SK-N-SH treated with all-trans-retinoic acid at 6 μM for 48 hours (cell line): ENCODE measurements at regions not wholly inside any gene's neighbourhood (a gene's known extent, or its start where the extent isn't known, plus 50 kb on each side); places are given as distances from the start of the nearest gene placed in this dataset.

Source experiments
- ATAC-seq: fragments of 200-7000 bp; cut with Tn5 transposase; 3 replicates; pipeline ENCODE4 v1.9.1; 2020; ENCODE audit warnings: mild to moderate bottlenecking, moderate library complexity
- BACH2 ChIP-seq: fragments of 250-450 bp; sonication (Bioruptor Pico); IDR thresholded peaks from 2 replicates; pipeline ENCODE4 v1.9.0; 2021; ENCODE audit warnings: mild to moderate bottlenecking, borderline replicate concordance
- CSDC2 ChIP-seq: fragments of 250-450 bp; sonication (Bioruptor Pico); IDR thresholded peaks from 2 replicates; pipeline ENCODE4 v1.5.0; 2020; ENCODE audit warnings: mild to moderate bottlenecking, moderate library complexity
- GLIS3 ChIP-seq: fragments of 250-450 bp; sonication (Bioruptor Pico); IDR thresholded peaks from 2 replicates; pipeline ENCODE4 v1.5.0; 2020; ENCODE audit warnings: mild to moderate bottlenecking, moderate library complexity
- ISL1 ChIP-seq: fragments of 250-450 bp; sonication (Bioruptor Pico); IDR thresholded peaks from 2 replicates; pipeline ENCODE4 v2.1.2; 2022; ENCODE audit warnings: mild to moderate bottlenecking, moderate library complexity
- OSR1 ChIP-seq: fragments of 250-450 bp; sonication (Bioruptor Pico); IDR thresholded peaks from 2 replicates; pipeline ENCODE4 v1.8.0; 2022; ENCODE audit warnings: moderate library complexity, mild to moderate bottlenecking, inconsistent platforms
- PPARA ChIP-seq: fragments of 250-450 bp; sonication (Bioruptor Pico); IDR thresholded peaks from 2 replicates; pipeline ENCODE4 v1.5.0; 2020; ENCODE audit warnings: mild to moderate bottlenecking, borderline replicate concordance
- RARB ChIP-seq: fragments of 250-450 bp; sonication (Bioruptor Pico); IDR thresholded peaks from 2 replicates; pipeline ENCODE4 v1.8.0; 2021; ENCODE audit warnings: mild to moderate bottlenecking, moderate library complexity
- TCF4 ChIP-seq: fragments of 250-450 bp; sonication (Bioruptor Pico); IDR thresholded peaks from 2 replicates; pipeline ENCODE4 v1.8.0; 2021; ENCODE audit warnings: mild to moderate bottlenecking, moderate library complexity, borderline replicate concordance
- TOX ChIP-seq: fragments of 250-450 bp; sonication (Bioruptor Pico); IDR thresholded peaks from 2 replicates; pipeline ENCODE4 v1.8.0; 2021; ENCODE audit warnings: mild to moderate bottlenecking, moderate library complexity, borderline replicate concordance
- ZC3H10 ChIP-seq: fragments of 250-450 bp; sonication (Bioruptor Pico); IDR thresholded peaks from 2 replicates; pipeline ENCODE4 v1.5.1; 2021; ENCODE audit warnings: mild to moderate bottlenecking, moderate library complexity
- ZFP3 ChIP-seq: fragments of 250-450 bp; sonication (Bioruptor Pico); IDR thresholded peaks from 2 replicates; pipeline ENCODE4 v1.5.0; 2020; ENCODE audit warnings: mild to moderate bottlenecking, moderate library complexity
- ZFP30 ChIP-seq: fragments of 450-650 bp; formaldehyde crosslinking; IDR thresholded peaks from 2 replicates; pipeline ENCODE4 v1.5.0; 2022; ENCODE audit warnings: mild to moderate bottlenecking, moderate library complexity
- ZNF565 ChIP-seq: fragments of 450-650 bp; formaldehyde crosslinking; conservative IDR thresholded peaks from 2 replicates; pipeline ENCODE4 v1.5.0; 2020; ENCODE audit warnings: low read depth, mild to moderate bottlenecking, moderate library complexity
- ZNF70 ChIP-seq: fragments of 450-650 bp; formaldehyde crosslinking; IDR thresholded peaks from 2 replicates; pipeline ENCODE4 v1.5.0; 2020; ENCODE audit warnings: mild to moderate bottlenecking, moderate library complexity
- ZNF8 ChIP-seq: fragments of 450-650 bp; formaldehyde crosslinking; IDR thresholded peaks from 2 replicates; pipeline ENCODE4 v1.5.0; 2020; ENCODE audit warnings: mild to moderate bottlenecking, moderate library complexity
- TF ChIP-seq, protein P1 (sequence below): fragments of 250-450 bp; sonication (Bioruptor Pico); IDR thresholded peaks from 2 replicates; pipeline ENCODE4 v1.5.1; 2020; ENCODE audit warnings: low read depth, mild to moderate bottlenecking, moderate library complexity
- TF ChIP-seq, protein P2 (sequence below): fragments of 250-450 bp; sonication (Bioruptor Pico); IDR thresholded peaks from 2 replicates; pipeline ENCODE4 v1.8.0; 2020; ENCODE audit warnings: mild to moderate bottlenecking, moderate library complexity, borderline replicate concordance
- TF ChIP-seq, protein P3 (sequence below): fragments of 250-450 bp; sonication (Bioruptor Pico); IDR thresholded peaks from 2 replicates; pipeline ENCODE4 v1.5.0; 2020; ENCODE audit warnings: mild to moderate bottlenecking, moderate library complexity
- TF ChIP-seq, protein P4 (sequence below): fragments of 250-450 bp; sonication (Bioruptor Pico); IDR thresholded peaks from 2 replicates; pipeline ENCODE4 v1.8.0; 2021; ENCODE audit warnings: low read depth, mild to moderate bottlenecking, moderate library complexity, borderline replicate concordance
- TF ChIP-seq, protein P5 (sequence below): fragments of 250-450 bp; sonication (Bioruptor Pico); IDR thresholded peaks from 2 replicates; pipeline ENCODE4 v1.5.1; 2021; ENCODE audit warnings: mild to moderate bottlenecking, moderate library complexity

DNA sequence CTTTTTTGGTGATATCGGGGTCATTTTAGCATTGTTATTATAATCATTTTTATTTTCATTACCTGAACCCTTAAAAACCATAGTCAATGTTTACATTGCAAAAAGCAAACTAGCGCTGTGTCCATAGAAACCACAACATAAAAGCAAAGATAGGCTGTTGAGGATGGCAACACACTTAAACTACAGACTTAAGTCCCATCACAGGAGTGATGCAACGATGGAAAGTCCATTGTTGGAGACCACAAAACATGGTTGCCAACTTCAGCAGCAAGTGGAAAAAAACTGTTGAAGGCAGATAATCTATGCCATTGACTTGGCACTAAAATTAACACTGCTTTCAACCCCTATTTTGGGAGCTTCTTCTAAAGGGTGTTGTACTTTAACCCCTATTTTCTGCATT is 398.8 kb upstream of the IGFBP3 start (continued):
- TF ChIP-seq, protein P1, sequence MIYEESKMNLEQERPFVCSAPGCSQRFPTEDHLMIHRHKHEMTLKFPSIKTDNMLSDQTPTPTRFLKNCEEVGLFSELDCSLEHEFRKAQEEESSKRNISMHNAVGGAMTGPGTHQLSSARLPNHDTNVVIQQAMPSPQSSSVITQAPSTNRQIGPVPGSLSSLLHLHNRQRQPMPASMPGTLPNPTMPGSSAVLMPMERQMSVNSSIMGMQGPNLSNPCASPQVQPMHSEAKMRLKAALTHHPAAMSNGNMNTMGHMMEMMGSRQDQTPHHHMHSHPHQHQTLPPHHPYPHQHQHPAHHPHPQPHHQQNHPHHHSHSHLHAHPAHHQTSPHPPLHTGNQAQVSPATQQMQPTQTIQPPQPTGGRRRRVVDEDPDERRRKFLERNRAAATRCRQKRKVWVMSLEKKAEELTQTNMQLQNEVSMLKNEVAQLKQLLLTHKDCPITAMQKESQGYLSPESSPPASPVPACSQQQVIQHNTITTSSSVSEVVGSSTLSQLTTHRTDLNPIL (CRISPR knock-in tag), result no peak
- TF ChIP-seq, protein P2, sequence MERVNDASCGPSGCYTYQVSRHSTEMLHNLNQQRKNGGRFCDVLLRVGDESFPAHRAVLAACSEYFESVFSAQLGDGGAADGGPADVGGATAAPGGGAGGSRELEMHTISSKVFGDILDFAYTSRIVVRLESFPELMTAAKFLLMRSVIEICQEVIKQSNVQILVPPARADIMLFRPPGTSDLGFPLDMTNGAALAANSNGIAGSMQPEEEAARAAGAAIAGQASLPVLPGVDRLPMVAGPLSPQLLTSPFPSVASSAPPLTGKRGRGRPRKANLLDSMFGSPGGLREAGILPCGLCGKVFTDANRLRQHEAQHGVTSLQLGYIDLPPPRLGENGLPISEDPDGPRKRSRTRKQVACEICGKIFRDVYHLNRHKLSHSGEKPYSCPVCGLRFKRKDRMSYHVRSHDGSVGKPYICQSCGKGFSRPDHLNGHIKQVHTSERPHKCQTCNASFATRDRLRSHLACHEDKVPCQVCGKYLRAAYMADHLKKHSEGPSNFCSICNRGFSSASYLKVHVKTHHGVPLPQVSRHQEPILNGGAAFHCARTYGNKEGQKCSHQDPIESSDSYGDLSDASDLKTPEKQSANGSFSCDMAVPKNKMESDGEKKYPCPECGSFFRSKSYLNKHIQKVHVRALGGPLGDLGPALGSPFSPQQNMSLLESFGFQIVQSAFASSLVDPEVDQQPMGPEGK (CRISPR knock-in tag), result no peak
- no peak for TF ChIP-seq GLIS3 (CRISPR knock-in tag)

DNA sequence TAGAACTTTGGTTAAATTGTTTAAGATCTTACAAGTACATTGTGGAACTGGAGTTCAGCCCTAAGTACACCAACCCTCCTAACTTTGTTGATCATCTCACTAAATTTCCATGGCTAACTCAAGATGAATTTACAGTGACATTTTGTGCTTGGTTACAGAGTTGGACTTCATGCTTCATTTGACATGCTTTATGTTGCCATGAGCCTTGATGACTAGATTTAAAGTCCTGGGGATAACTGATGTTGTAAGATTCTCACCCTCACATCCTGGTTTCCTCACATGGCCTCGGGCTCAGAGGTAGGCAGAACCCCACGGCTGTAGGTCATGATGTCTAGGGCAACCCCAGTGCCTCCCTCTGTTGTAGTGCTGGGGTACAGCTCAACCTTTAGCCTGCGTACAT is 397.2 kb upstream of the IGFBP3 start:
- no peak for TF ChIP-seq ISL1 (CRISPR knock-in tag)
- TF ChIP-seq TCF4 (CRISPR knock-in tag), result no peak
- TF ChIP-seq, protein P3, sequence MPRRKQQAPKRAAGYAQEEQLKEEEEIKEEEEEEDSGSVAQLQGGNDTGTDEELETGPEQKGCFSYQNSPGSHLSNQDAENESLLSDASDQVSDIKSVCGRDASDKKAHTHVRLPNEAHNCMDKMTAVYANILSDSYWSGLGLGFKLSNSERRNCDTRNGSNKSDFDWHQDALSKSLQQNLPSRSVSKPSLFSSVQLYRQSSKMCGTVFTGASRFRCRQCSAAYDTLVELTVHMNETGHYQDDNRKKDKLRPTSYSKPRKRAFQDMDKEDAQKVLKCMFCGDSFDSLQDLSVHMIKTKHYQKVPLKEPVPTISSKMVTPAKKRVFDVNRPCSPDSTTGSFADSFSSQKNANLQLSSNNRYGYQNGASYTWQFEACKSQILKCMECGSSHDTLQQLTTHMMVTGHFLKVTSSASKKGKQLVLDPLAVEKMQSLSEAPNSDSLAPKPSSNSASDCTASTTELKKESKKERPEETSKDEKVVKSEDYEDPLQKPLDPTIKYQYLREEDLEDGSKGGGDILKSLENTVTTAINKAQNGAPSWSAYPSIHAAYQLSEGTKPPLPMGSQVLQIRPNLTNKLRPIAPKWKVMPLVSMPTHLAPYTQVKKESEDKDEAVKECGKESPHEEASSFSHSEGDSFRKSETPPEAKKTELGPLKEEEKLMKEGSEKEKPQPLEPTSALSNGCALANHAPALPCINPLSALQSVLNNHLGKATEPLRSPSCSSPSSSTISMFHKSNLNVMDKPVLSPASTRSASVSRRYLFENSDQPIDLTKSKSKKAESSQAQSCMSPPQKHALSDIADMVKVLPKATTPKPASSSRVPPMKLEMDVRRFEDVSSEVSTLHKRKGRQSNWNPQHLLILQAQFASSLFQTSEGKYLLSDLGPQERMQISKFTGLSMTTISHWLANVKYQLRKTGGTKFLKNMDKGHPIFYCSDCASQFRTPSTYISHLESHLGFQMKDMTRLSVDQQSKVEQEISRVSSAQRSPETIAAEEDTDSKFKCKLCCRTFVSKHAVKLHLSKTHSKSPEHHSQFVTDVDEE (CRISPR knock-in tag), result no peak
- no peak for ATAC-seq

DNA sequence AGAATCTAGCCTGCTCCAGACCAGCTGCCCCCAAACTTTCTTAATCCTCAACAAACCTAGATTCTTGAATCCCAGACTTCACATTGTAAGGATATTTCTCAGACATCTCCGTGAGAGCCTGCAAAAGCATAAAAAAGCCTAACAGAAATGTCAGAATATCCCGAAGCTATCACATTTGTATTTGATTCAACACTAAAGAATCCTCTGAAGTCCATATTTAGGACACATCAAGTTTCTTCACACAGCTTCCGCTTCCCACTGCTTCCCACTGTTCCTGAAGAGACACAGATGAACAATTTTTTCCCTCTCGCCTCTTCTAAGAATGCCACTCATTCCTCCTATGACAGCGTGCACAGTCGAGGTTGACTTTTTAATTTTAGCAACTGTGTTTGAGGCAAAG is 396.2 kb upstream of the IGFBP3 start:
- no peak for ATAC-seq
- TF ChIP-seq GLIS3 (CRISPR knock-in tag), result no peak
- no peak for TF ChIP-seq ZC3H10 (CRISPR knock-in tag)
- TF ChIP-seq, protein P2 (CRISPR knock-in tag), result no peak
- no peak for TF ChIP-seq TOX (CRISPR knock-in tag)

DNA sequence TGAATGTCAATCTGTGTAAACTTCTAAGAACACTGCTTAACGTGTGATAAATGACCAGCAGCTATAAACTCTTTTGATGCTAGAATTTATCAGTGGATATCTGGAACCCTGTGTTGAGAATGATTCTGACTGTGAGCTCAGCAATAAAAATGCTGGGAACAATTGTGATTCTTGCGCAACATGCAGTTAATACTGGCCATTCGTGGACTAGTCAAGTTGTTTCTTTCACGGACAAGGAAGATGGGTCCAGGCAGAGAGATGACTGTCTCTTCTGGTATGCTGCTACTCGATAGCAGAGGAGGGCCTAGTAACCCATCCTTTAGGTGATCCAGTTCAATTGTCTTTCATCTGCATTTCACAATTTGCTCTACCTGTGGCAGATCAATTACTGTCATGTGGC is 394.8 kb upstream of the IGFBP3 start:
- no peak for ATAC-seq
- TF ChIP-seq ZNF70 (CRISPR knock-in tag), result no peak
- no peak for TF ChIP-seq ISL1 (CRISPR knock-in tag)
- TF ChIP-seq ZFP3 (CRISPR knock-in tag), result no peak
- no peak for TF ChIP-seq ZC3H10 (CRISPR knock-in tag)
- TF ChIP-seq, protein P1 (CRISPR knock-in tag), result no peak
- TF ChIP-seq BACH2, result no peak

DNA sequence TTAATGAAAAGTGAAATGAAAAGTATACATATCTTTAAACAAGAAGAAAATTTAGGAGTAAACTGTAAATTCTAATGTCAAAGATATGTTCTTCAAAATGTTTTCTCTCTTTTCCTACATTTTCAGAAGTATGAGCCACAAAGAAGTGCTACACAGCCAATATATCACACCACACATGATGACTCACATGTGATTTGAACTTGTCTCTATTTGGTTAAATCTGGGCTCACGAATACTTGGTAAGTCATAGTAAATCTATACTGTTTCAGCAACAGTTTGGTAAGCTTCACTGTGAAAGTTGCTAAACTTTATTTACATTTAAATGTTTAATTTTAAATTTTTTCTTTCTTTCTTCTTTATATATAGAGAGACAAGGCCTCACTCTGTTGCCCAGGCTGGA is 380.6 kb upstream of the IGFBP3 start:
- ATAC-seq, result no peak
- TF ChIP-seq, protein P4, sequence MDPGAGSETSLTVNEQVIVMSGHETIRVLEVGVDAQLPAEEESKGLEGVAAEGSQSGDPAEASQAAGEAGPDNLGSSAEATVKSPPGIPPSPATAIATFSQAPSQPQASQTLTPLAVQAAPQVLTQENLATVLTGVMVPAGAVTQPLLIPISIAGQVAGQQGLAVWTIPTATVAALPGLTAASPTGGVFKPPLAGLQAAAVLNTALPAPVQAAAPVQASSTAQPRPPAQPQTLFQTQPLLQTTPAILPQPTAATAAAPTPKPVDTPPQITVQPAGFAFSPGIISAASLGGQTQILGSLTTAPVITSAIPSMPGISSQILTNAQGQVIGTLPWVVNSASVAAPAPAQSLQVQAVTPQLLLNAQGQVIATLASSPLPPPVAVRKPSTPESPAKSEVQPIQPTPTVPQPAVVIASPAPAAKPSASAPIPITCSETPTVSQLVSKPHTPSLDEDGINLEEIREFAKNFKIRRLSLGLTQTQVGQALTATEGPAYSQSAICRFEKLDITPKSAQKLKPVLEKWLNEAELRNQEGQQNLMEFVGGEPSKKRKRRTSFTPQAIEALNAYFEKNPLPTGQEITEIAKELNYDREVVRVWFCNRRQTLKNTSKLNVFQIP (CRISPR knock-in tag), result no peak
- TF ChIP-seq ZNF8 (CRISPR knock-in tag) (no peak), ZFP3 (CRISPR knock-in tag) (no peak), ISL1 (CRISPR knock-in tag) (no peak), OSR1 (CRISPR knock-in tag) (no peak), TCF4 (CRISPR knock-in tag) (no peak), CSDC2 (CRISPR knock-in tag) (no peak), RARB (CRISPR knock-in tag) (no peak), BACH2 (no peak), ZNF565 (CRISPR knock-in tag) (no peak), ZFP30 (no peak), PPARA (CRISPR knock-in tag) (no peak), GLIS3 (CRISPR knock-in tag) (no peak)
- TF ChIP-seq, protein P5, sequence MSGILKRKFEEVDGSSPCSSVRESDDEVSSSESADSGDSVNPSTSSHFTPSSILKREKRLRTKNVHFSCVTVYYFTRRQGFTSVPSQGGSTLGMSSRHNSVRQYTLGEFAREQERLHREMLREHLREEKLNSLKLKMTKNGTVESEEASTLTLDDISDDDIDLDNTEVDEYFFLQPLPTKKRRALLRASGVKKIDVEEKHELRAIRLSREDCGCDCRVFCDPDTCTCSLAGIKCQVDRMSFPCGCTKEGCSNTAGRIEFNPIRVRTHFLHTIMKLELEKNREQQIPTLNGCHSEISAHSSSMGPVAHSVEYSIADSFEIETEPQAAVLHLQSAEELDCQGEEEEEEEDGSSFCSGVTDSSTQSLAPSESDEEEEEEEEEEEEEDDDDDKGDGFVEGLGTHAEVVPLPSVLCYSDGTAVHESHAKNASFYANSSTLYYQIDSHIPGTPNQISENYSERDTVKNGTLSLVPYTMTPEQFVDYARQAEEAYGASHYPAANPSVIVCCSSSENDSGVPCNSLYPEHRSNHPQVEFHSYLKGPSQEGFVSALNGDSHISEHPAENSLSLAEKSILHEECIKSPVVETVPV, result no peak
- TF ChIP-seq, protein P2 (CRISPR knock-in tag), result no peak
